PC-9 (cell line): ENCODE measurements at regions not wholly inside any gene's neighbourhood (a gene's known extent, or its start where the extent isn't known, plus 50 kb on each side); places are given as distances from the start of the nearest gene placed in this dataset.

ENCODE experiments used
- CTCF ChIP-seq: fragments of 200-600 bp; sonication (generic); conservative IDR thresholded peaks from 2 replicates; pipeline ENCODE4 v1.6.1; 2017; ENCODE audit warnings: mixed run types, antibody characterized with exemption, mild to moderate bottlenecking, moderate library complexity
- EZH2 ChIP-seq: fragments of 200-600 bp; sonication (generic); IDR thresholded peaks from 2 replicates; pipeline ENCODE4 v1.8.0; 2017; ENCODE audit warnings: antibody characterized with exemption, low read depth

GRCh38 chr13:106232681-106233080 is 302.8 kb downstream of the EFNB2 start:
- no peak for TF ChIP-seq EZH2
- TF ChIP-seq CTCF: no peak
